ENCODE measurements at regions not wholly inside any gene's neighbourhood (a gene's known extent, or its start where the extent isn't known, plus 50 kb on each side); places are given as distances from the start of the nearest gene placed in this dataset.
A peak's percentile ranks its signal among the peaks of the same experiment; 100 is the strongest.

DNA sequence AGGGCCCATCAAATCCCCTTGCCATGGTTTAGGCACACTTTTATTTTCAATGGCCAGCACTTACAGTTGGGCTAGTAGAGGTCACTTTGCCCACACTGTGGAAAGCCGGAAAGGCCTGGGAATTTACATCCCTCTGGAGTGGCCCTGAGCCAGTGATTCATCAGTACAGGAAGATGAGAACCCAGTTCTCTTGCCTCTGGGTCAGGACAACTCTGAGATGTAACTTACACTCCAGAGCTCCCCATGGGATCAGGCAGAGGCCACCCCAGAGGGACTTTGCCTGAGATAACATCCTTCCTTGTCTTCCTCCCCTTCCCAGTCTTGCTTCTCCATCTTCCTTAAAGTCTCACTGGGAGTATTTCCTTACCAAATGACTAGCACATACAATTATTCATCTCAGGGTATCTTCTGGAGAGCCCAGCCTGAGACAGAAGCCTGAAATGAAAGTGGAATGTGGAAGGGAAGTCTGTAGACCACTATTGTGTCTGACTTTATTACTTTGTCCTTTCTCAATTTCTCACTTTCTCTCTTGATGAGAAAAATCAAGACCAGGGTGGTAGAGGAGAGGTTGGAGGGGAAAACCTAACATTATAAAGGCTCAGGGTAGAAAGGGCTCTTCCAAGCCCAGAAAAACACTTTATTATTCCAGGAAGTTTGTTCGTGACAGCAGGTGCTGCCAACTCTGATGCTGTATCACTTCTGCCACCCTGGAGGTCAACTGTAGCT is 220.8 kb downstream of the ZNF621 start:
- Histone ChIP-seq H3K4me3 (ENCODE audit: insufficient read depth, low read length) (no peak overlapping the region), H3K36me3 (ENCODE audit: insufficient read depth, low read length) (no peaks in the 10 kb centered on the region), H3K9me3 (ENCODE audit: low read depth, low read length) (no peaks in the 10 kb centered on the region), H2AFZ (ENCODE audit: low read length) (no peak overlapping the region), H4K20me1 (ENCODE audit: insufficient read depth, low read length) (no peaks in the 10 kb centered on the region), H3K27me3 (ENCODE audit: insufficient read depth, low read length) (no peaks in the 10 kb centered on the region), H3K4me1 (ENCODE audit: insufficient read depth, low read length) (no peaks in the 10 kb centered on the region), H3K79me2 (ENCODE audit: insufficient read depth, low read length) (no peaks in the 10 kb centered on the region), H3K4me2 (ENCODE audit: insufficient read depth, low read length) (no peak overlapping the region), H3K27ac (ENCODE audit: low read depth, low read length) (no peak overlapping the region)
- TF ChIP-seq CTCF (IDR thresholded peaks at IDR 0.05; ENCODE audit: extremely low read depth, low read depth, low read length), result no peak
- peak; percentile 58 for DNase-seq (ENCODE audit: insufficient read length, low spot score, missing footprints)

DNA sequence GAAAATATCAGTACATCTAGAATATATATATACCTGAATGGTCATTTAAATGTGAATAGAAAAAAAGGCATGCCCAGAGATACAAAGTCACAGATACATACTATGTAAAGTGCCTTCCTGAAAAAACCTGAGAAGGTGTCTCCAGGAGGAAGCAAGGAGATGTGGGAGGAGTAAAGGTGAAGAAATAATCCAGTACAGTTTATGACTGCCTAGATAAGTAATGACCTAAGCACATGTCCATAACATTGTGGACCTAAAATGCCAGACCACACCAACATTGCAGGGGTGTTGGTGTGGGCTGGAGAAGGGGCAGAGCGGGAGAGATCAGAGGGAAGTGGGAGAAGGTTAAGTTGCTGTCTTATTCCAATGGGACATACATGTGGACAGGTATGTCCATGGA is 226.9 kb downstream of the ZNF621 start:
- H4K20me1 ChIP-seq (ENCODE audit: insufficient read depth, low read length), result no peaks in the 10 kb centered on the region
- no peak overlapping the region for H3K27ac ChIP-seq (ENCODE audit: low read depth, low read length)
- no peak overlapping the region for H3K4me3 ChIP-seq (ENCODE audit: insufficient read depth, low read length)
- H3K4me1 ChIP-seq (ENCODE audit: insufficient read depth, low read length), result no peaks in the 10 kb centered on the region
- no peaks in the 10 kb centered on the region for H3K36me3 ChIP-seq (ENCODE audit: insufficient read depth, low read length)
- H3K27me3 ChIP-seq (ENCODE audit: insufficient read depth, low read length), result no peaks in the 10 kb centered on the region
- H2AFZ ChIP-seq (ENCODE audit: low read length), result no peak overlapping the region
- H3K79me2 ChIP-seq (ENCODE audit: insufficient read depth, low read length), result no peaks in the 10 kb centered on the region
- no peaks in the 10 kb centered on the region for H3K9me3 ChIP-seq (ENCODE audit: low read depth, low read length)
- H3K4me2 ChIP-seq (ENCODE audit: insufficient read depth, low read length), result no peak overlapping the region
- DNase-seq (ENCODE audit: insufficient read length, low spot score, missing footprints), result no peak
- no peak for TF ChIP-seq CTCF (IDR thresholded peaks at IDR 0.05; ENCODE audit: extremely low read depth, low read depth, low read length)

GRCh38 chr3:40752492-40752891 is 227.7 kb downstream of the ZNF621 start:
- Histone ChIP-seq H3K27ac (ENCODE audit: low read depth, low read length) (no peak overlapping the region), H4K20me1 (ENCODE audit: insufficient read depth, low read length) (no peaks in the 10 kb centered on the region)
- TF ChIP-seq CTCF (IDR thresholded peaks at IDR 0.05; ENCODE audit: extremely low read depth, low read depth, low read length), result no peak

DNA sequence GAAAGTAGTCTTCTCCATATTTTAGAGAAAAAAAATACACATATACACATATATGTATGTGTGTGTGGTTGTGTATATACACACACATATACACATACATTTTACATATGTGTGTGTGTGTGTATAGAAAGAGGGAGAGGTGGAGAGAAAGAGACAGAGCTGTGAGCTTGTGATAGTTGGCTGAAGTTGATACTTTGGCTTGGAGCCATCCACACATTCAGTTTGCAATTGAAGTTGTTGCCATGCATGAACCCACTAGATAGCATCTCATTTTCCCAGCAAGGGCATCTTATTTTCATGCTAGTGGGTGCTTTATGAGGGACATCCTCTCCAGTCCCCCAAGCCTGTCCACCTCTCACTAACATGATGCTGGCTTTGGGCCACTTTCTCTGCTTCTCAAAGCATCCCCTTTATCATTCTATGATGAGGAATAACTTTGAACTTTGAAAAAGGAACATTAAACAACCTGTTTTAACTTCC is 228.6 kb downstream of the ZNF621 start:
- Histone ChIP-seq H2AFZ (ENCODE audit: low read length) (no peak overlapping the region), H3K36me3 (ENCODE audit: insufficient read depth, low read length) (no peaks in the 10 kb centered on the region), H3K79me2 (ENCODE audit: insufficient read depth, low read length) (no peaks in the 10 kb centered on the region), H3K4me3 (ENCODE audit: insufficient read depth, low read length) (no peak overlapping the region), H3K27me3 (ENCODE audit: insufficient read depth, low read length) (no peaks in the 10 kb centered on the region), H4K20me1 (ENCODE audit: insufficient read depth, low read length) (no peaks in the 10 kb centered on the region), H3K9me3 (ENCODE audit: low read depth, low read length) (no peaks in the 10 kb centered on the region), H3K4me1 (ENCODE audit: insufficient read depth, low read length) (no peaks in the 10 kb centered on the region), H3K4me2 (ENCODE audit: insufficient read depth, low read length) (no peak overlapping the region), H3K27ac (ENCODE audit: low read depth, low read length) (no peak overlapping the region)
- peak; percentile 21 for DNase-seq (ENCODE audit: insufficient read length, low spot score, missing footprints)
- no peak for TF ChIP-seq CTCF (IDR thresholded peaks at IDR 0.05; ENCODE audit: extremely low read depth, low read depth, low read length)

More at GRCh38 chr3:40752492-40752891, 227.7 kb downstream of the ZNF621 start:
- Histone ChIP-seq H3K4me3 (ENCODE audit: insufficient read depth, low read length) (no peak overlapping the region), H2AFZ (ENCODE audit: low read length) (no peak overlapping the region), H3K9me3 (ENCODE audit: low read depth, low read length) (no peaks in the 10 kb centered on the region), H3K79me2 (ENCODE audit: insufficient read depth, low read length) (no peaks in the 10 kb centered on the region), H3K4me2 (ENCODE audit: insufficient read depth, low read length) (no peak overlapping the region), H3K36me3 (ENCODE audit: insufficient read depth, low read length) (no peaks in the 10 kb centered on the region), H3K27me3 (ENCODE audit: insufficient read depth, low read length) (no peaks in the 10 kb centered on the region), H3K4me1 (ENCODE audit: insufficient read depth, low read length) (no peaks in the 10 kb centered on the region)
- no peak for DNase-seq (ENCODE audit: insufficient read length, low spot score, missing footprints)
